ENCODE measurements at regions not wholly inside any gene's neighbourhood (a gene's known extent, or its start where the extent isn't known, plus 50 kb on each side); places are given as distances from the start of the nearest gene placed in this dataset.

DNA sequence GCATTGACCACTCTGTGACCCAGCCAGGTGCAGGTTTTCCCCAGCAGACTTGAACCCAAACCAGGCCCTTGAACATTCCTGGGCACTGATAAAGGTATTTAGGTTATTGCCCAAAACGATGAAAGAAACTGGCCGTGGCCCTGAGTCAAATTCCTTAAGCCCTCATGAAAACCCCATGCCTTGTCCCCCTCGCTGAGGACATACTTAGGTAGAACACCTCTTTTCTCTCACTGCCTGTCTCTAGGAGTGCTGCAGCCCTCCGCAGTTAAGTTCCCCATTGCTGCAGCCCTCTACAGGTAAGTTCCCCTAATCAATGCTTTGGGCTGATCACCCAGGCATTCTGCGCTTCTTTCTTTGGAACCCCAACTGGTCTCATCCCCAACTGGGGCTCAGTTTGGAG is 961.6 kb downstream of the TBC1D22A start:
- TF ChIP-seq POLR2AphosphoS5 (IDR thresholded peaks at IDR 0.05) (no peak), POLR2A (IDR thresholded peaks at IDR 0.05) (no peak)
- TF ChIP-seq, protein P1, sequence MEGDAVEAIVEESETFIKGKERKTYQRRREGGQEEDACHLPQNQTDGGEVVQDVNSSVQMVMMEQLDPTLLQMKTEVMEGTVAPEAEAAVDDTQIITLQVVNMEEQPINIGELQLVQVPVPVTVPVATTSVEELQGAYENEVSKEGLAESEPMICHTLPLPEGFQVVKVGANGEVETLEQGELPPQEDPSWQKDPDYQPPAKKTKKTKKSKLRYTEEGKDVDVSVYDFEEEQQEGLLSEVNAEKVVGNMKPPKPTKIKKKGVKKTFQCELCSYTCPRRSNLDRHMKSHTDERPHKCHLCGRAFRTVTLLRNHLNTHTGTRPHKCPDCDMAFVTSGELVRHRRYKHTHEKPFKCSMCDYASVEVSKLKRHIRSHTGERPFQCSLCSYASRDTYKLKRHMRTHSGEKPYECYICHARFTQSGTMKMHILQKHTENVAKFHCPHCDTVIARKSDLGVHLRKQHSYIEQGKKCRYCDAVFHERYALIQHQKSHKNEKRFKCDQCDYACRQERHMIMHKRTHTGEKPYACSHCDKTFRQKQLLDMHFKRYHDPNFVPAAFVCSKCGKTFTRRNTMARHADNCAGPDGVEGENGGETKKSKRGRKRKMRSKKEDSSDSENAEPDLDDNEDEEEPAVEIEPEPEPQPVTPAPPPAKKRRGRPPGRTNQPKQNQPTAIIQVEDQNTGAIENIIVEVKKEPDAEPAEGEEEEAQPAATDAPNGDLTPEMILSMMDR (IDR thresholded peaks at IDR 0.05) = no peak
